Naive thymus-derived CD8-positive, alpha-beta T cell (primary cell): ENCODE measurements at regions not wholly inside any gene's neighbourhood (a gene's known extent, or its start where the extent isn't known, plus 50 kb on each side); places are given as distances from the start of the nearest gene placed in this dataset.
"Not testable (repeated sequence)": the region's sequence is repeated elsewhere in the genome, so short reads cannot be mapped to it uniquely, and the experiment has no call there.

Experiments used
- ATAC-seq, 2 donors: fragments of 150-1000 bp; cut with Tn5 transposase in 1 of 2; sonication (Bioruptor Pico), chemical (Tn5 transposase) in 1 of 2; 1 replicate in 1 of 2; 2 replicates in 1 of 2; pipeline ENCODE4 v1.10.0; 2021; ENCODE audit warnings: mild to moderate bottlenecking in 2 of 2, moderate library complexity in 2 of 2
- POLR2A ChIA-PET: fragments of 350-600 bp; sonication (Branson Sonifier 250); formaldehyde crosslinking; loops from one replicate; lab custom pipeline; 2021; ENCODE audit warnings: antibody characterized with exemption; lab: Charles Lee
- DNase-seq, 10 donors: peaks; one replicate each; pipeline versions ENCODE4 v3.0.0 to v3.0.0-alpha.2; 2020 to 2022
- H3K27ac Mint-ChIP-seq, 10 donors: one replicate each; pipeline ENCODE4 v1.8.0; 2020 to 2022; ENCODE audit warnings: mild to moderate bottlenecking in 10 of 10, mixed read lengths in 10 of 10, moderate library complexity in 4 of 10, inconsistent platforms in 1 of 10
- H3K27me3 Mint-ChIP-seq, 5 donors: one replicate each; pipeline ENCODE4 v1.8.0; 2021 to 2022; ENCODE audit warnings: mixed read lengths in 5 of 5
- H3K36me3 Mint-ChIP-seq, 3 donors: one replicate each; pipeline ENCODE4 v1.8.0; 2020 to 2022; ENCODE audit warnings: mixed read lengths in 3 of 3, mild to moderate bottlenecking in 2 of 3, inconsistent platforms in 1 of 3
- H3K4me1 Mint-ChIP-seq, 4 donors: one replicate each; pipeline ENCODE4 v1.8.0; 2021 to 2022; ENCODE audit warnings: mixed read lengths in 4 of 4
- H3K4me3 Mint-ChIP-seq, 10 donors: one replicate each; pipeline ENCODE4 v1.8.0; 2020 to 2022; ENCODE audit warnings: mild to moderate bottlenecking in 10 of 10, mixed read lengths in 10 of 10, moderate library complexity in 6 of 10, inconsistent platforms in 1 of 10
- H3K9me3 Mint-ChIP-seq, 9 donors: one replicate each; pipeline ENCODE4 v1.8.0; 2020 to 2022; ENCODE audit warnings: mixed read lengths in 9 of 9, mild to moderate bottlenecking in 3 of 9, inconsistent platforms in 1 of 9, moderate library complexity in 1 of 9

DNA sequence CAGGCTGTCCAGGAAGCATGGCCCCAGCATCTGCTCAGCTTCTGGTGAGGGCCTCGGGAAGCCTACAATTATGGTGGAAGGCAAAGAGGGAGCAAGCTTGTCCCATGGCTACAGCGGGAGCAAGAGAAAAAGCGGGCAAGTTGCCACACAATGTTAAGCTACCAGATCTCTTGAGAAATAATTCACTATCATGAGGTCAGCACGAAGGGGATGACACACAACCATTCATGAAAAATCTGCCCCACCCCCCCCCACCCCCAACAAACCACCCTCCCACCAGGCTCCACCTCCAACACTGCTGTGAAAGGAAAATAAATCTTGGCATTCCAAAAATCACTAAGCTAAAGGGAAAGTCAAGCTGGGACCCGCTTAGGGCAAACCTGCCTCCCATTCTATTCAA, 545.8 kb upstream of the NRP1 start:
- peaks cover 3 to 23% (median 5%) of the 10 kb centered on the region in 5 donors for H3K27me3 Mint-ChIP-seq
- H3K27ac Mint-ChIP-seq, result no peak overlapping the region
- H3K36me3 Mint-ChIP-seq, result no peaks in the 10 kb centered on the region
- ATAC-seq (no peak), DNase-seq (no peak)
- peaks cover 0 to 12% (median 0%) of the 10 kb centered on the region in 9 donors for H3K9me3 Mint-ChIP-seq
- POLR2A ChIA-PET, result no interaction called here
- H3K4me1 Mint-ChIP-seq, result no peaks in the 10 kb centered on the region
- H3K4me3 Mint-ChIP-seq, result no peak overlapping the region

DNA sequence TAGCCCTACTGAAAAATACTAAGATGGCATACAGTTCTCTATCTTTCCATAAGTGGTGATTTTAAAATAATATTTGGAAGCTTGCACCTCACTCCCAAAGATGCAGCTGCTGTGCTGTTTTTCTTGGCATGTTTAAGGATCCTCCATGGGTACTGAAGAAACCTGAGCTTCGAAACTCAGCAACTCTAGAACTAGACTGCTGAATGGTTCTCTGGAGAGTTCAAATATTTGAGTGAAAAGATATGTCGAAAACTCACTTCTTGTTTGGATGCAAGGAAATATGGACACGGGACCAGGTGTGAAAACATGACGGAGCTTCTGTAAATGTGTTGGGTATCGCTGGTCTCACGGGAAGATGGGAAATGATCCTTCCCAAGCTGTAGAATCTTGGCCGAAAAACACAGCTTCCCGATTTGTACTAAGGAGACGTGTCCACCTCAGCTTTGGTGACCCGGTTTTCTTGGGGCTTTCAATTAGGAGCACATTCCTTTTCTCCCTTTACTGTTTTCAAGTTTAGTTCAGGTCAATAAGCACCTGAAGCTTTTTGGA, 543.8 kb upstream of the NRP1 start:
- ATAC-seq (no peak), DNase-seq (no peak)
- H3K4me1 Mint-ChIP-seq, result no peaks in the 10 kb centered on the region
- no peak overlapping the region for H3K27ac Mint-ChIP-seq
- no peak overlapping the region for H3K4me3 Mint-ChIP-seq
- H3K36me3 Mint-ChIP-seq, result no peaks in the 10 kb centered on the region
- peaks cover 0 to 12% (median 0%) of the 10 kb centered on the region in 9 donors for H3K9me3 Mint-ChIP-seq
- POLR2A ChIA-PET, result no interaction called here
- peaks cover 3 to 23% (median 5%) of the 10 kb centered on the region in 5 donors for H3K27me3 Mint-ChIP-seq

DNA sequence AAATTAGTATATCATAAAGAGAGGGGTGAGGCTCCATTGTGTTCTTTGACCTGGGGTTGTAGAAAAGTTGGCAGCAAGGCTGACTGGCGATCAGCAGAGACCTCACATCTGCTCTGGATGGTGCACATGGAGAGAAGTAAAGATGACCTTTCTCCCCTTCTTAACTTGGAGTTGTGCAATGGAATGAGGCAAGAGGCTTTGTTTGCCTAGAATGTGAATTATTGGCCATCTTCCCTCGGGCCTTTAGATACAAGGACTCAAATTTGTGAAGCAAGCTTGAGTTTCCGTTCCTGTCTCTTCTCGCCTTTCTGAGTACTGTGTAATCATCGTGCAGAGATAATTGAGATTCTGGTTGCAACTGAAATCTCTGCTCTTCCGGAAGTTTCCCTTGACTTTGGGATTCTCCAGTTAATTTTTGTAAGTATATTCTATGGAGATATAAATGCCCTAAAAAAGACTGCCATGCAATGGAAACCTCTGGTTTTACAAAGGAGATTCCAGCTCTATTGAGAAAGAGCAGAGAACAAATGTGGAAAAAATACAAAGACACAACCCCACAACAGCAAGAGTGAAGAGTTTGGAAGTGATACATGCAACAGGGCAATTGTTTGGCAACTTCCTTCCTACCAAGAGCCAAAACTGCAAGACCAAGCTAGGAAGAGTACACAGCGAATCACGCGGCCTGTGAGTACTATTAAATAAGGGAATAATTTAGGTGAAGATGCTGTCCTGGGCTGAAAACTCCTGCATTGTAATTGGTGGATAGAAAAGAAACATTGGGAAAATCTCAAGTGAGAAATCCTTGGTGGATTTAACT, 542.3 kb upstream of the NRP1 start:
- H3K9me3 Mint-ChIP-seq, result peaks cover 0 to 12% (median 0%) of the 10 kb centered on the region in 9 donors
- H3K36me3 Mint-ChIP-seq, result no peaks in the 10 kb centered on the region
- POLR2A ChIA-PET, result no interaction called here

DNA sequence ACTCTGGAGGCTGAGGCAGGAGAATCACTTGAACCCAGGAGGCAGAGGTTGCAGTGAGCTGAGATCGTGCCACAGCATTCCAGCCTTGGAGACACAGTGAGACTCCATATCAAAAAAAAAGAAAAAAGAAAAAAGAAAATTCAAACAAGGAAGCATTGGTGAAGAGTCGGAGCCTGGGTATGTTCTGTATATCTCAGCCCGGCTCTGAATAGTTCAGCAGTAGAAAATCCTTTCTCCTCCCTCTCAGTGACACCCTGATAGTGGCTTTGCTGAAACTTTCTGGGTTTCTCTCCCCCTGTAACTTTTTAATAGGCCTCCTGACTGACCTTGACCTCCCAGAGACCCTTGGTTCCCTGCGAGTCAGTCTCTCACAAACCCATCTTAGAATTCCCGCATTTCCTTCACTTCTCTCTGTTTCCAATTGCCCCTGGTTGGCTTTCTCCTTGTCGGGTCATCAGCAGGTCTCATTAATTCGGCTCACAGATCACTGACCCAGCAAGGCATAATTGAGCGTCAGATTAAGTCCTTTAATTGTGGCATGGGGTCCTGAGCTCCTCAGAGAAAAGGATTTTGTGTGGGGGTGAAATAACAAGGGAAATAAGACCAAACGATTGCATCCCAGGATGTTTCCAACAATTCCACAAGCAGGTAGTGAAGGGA, 541.6 kb upstream of the NRP1 start:
- Mint-ChIP-seq H3K9me3 (peaks cover 0 to 5% (median 0%) of the 10 kb centered on the region in 9 donors), H3K27ac (no peak overlapping the region), H3K27me3 (peaks cover 3 to 25% (median 7%) of the 10 kb centered on the region in 5 donors), H3K4me3 (no peak overlapping the region), H3K36me3 (no peaks in the 10 kb centered on the region), H3K4me1 (peaks cover 0 to 4% (median under 1%) of the 10 kb centered on the region in 4 donors)
- DNase-seq, result no peak
- POLR2A ChIA-PET, result no interaction called here
- ATAC-seq, result no peak

More for the DNA sequence above, 542.3 kb upstream of the NRP1 start:
- ATAC-seq (no peak), DNase-seq (no peak)
- Mint-ChIP-seq H3K27ac (no peak overlapping the region), H3K27me3 (peaks cover 3 to 23% (median 5%) of the 10 kb centered on the region in 5 donors), H3K4me3 (no peak overlapping the region), H3K4me1 (no peaks in the 10 kb centered on the region)

DNA sequence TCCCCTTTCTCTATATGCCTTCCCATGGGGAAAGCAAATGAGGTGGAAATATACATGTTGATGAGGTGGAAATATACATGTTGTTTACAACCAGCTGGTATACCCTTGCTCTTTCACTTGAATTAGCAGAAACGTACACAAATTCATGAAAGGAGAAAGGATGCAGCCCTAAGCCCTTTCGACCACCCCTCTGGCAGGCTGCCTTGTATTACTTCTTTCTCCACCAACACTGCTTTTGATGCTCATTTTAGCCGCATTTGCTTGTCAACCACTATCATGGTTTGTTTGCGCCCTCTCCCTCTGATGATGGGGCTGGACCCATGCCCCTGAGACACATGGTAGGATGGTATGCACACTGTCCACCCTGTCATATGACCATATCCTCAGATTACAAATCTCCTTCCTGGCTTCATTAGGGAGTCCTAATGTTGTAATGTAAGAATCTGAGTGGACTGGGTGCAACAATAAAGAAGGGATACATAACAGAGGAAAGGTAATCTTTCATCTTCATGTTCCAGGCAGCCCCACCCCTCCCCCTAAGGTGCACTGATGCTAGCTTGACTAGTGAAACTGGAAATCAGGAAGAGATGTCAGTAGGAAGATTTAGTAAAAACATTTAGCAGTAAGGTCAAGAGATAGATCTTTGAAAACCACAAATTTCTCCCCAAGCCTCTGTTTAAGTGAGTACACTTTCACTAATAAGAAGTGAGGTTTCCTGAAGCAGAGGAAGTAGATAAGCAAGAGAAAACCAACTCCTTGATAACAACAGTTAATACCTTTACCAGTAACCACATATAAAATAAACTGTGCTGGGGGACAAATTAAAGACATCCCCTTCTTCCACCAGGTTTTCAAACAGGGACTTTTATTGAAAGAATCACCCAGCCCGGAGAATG, 536.8 kb upstream of the NRP1 start:
- peaks cover 0 to 1% (median 0%) of the 10 kb centered on the region in 9 donors for H3K9me3 Mint-ChIP-seq
- POLR2A ChIA-PET, result no interaction called here
- no peak overlapping the region for H3K27ac Mint-ChIP-seq
- ATAC-seq (no peak), DNase-seq (no peak)
- peaks cover 4 to 34% (median 13%) of the 10 kb centered on the region in 5 donors for H3K27me3 Mint-ChIP-seq
- H3K4me1 Mint-ChIP-seq, result peaks cover 0 to 6% (median under 1%) of the 10 kb centered on the region in 4 donors
- H3K36me3 Mint-ChIP-seq, result no peaks in the 10 kb centered on the region
- H3K4me3 Mint-ChIP-seq, result no peak overlapping the region

DNA sequence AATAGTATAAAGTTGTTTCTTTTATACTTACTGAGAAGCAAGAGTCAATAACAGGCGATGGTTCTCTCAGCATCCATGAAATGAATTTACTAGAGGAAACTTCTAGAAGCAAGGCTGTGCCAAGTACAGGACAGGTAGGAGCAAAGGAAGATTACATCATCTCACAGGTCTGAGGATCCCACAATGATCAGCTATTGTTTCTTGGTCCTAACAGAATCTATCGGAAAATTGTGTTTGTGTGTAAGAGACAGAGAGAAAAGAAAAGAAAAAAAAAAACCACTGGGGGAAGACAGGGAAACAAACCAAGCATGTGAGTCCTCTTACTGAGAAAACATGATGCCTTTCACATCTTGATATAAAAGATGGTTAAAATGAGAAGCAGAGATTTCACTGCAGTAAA, 535.0 kb upstream of the NRP1 start:
- POLR2A ChIA-PET, result no interaction called here
- peaks cover 0 to 6% (median under 1%) of the 10 kb centered on the region in 4 donors for H3K4me1 Mint-ChIP-seq
- no peak for ATAC-seq
- no peaks in the 10 kb centered on the region for H3K36me3 Mint-ChIP-seq
- H3K4me3 Mint-ChIP-seq, result no peak overlapping the region
- H3K9me3 Mint-ChIP-seq, result peaks cover 0 to 4% (median 0%) of the 10 kb centered on the region in 9 donors
- peaks cover 8 to 41% (median 15%) of the 10 kb centered on the region in 5 donors for H3K27me3 Mint-ChIP-seq
- H3K27ac Mint-ChIP-seq, result no peak overlapping the region
- DNase-seq, result no peak

DNA sequence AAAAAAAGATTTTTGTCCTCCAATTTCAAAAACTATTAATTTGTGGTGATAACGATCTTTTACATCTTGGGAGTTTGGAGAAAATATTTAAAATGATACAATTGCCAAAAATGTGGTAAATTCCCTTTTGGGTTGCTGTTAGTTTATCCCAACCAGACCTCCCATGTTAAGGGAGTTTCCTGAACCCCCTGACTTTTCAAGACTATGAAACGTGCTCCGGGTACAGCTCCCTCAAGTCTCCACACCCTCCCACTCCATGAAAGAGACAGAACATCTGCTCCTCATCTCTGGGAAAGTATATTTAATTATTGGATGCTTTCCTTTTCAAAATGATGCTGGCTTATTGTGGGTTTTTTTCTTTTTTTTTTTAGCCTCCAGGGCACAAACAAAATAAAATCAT, 534.6 kb upstream of the NRP1 start:
- Mint-ChIP-seq H3K9me3 (peaks cover 0 to 4% (median 0%) of the 10 kb centered on the region in 9 donors), H3K27ac (no peak overlapping the region), H3K4me1 (peaks cover 0 to 6% (median under 1%) of the 10 kb centered on the region in 4 donors), H3K27me3 (peaks cover 8 to 41% (median 15%) of the 10 kb centered on the region in 5 donors), H3K4me3 (no peak overlapping the region), H3K36me3 (no peaks in the 10 kb centered on the region)
- no peak for DNase-seq
- no peak for ATAC-seq
- POLR2A ChIA-PET, result no interaction called here

DNA sequence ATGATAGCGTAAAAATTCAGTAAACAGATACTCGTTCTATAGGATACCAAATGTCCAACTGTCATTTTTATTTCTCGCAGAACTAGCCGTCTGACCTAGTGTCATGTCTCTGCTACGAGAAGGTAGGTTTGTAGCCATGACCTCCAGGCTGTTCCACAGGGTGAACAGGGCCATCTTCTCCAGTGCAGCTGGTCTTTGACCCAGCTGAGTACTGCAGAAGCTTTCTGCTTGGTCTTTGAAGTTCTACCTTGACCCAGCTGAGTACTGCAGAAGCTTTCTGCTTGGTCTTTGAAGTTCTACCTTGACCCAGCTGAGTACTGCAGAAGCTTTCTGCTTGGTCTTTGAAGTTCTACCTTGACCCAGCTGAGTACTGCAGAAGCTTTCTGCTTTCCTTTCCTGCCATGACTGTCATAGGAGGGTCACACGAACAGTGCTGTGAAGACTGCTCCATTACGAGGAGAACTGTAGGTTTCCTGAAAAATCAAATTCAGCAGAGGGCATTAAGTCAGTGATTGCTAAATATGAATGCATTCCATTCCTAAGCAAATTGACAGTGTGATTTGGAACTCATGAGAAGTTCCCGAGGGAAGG, 532.8 kb upstream of the NRP1 start:
- H3K9me3 Mint-ChIP-seq, ATAC-seq, DNase-seq, POLR2A ChIA-PET, H3K4me1 Mint-ChIP-seq, H3K36me3 Mint-ChIP-seq, H3K27ac Mint-ChIP-seq, H3K4me3 Mint-ChIP-seq: not testable (repeated sequence)
- peaks cover 8 to 41% (median 15%) of the 10 kb centered on the region in 5 donors for H3K27me3 Mint-ChIP-seq

DNA sequence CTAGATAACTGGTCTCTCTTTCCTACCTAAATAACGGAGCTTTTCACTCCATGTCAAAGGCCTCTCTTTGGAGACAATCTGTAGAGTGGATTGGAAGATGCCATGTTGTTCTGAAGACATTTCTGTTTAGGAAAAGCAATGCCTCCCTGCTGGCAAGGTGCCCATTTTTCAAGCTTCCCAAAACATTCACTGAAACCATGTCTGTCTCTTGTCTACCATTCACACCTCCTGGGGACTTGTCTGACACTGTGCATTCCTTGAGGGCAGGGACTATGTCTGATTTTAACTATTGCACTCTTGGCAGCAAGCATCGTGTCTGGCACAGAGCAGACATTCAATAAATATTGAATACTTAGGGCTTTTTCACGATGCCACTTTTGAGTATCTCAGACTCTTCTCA, 528.9 kb upstream of the NRP1 start:
- H3K9me3 Mint-ChIP-seq, result peaks cover 0 to 2% (median 0%) of the 10 kb centered on the region in 9 donors
- no peaks in the 10 kb centered on the region for H3K36me3 Mint-ChIP-seq
- no peak overlapping the region for H3K27ac Mint-ChIP-seq
- ATAC-seq (no peak), DNase-seq (no peak)
- H3K4me3 Mint-ChIP-seq, result no peak overlapping the region
- H3K27me3 Mint-ChIP-seq, result peaks cover 4 to 25% (median 8%) of the 10 kb centered on the region in 5 donors
- POLR2A ChIA-PET, result no interaction called here
- H3K4me1 Mint-ChIP-seq, result no peaks in the 10 kb centered on the region

DNA sequence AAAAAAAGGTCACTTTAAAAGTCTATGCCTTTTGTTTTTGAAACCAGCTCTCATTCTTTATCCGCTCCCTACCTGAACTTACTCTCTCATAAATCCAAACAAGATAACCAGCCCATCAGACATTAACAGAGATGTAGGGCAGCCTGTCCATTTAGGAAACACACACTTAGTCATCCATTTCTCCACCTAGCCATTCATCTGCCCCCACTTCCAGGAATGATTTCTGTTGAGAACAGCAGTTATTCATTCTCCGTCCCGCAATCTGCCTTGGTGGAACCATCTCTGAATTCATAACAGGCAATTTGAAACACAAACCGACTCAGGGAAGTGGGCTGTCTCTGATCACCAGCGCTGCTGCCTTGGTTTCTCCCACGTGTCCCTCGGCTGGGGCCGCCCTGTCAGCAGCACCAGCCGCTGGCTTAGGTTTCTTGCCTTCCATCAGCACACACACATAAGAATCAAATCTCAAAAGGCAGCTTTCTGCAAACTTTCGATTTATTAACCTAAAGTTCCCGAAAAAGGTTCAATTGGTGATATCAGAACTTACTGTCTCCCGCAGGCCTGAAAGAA, 528.2 kb upstream of the NRP1 start:
- no peak for ATAC-seq
- Mint-ChIP-seq H3K9me3 (peaks cover 0 to 2% (median 0%) of the 10 kb centered on the region in 9 donors), H3K27me3 (peaks cover 4 to 25% (median 6%) of the 10 kb centered on the region in 5 donors), H3K4me3 (no peak overlapping the region), H3K4me1 (no peaks in the 10 kb centered on the region), H3K36me3 (no peaks in the 10 kb centered on the region), H3K27ac (peak overlapping the region in 2 of 10 donors; percentile 8 to 12)
- no peak for DNase-seq
- POLR2A ChIA-PET, result no interaction called here

DNA sequence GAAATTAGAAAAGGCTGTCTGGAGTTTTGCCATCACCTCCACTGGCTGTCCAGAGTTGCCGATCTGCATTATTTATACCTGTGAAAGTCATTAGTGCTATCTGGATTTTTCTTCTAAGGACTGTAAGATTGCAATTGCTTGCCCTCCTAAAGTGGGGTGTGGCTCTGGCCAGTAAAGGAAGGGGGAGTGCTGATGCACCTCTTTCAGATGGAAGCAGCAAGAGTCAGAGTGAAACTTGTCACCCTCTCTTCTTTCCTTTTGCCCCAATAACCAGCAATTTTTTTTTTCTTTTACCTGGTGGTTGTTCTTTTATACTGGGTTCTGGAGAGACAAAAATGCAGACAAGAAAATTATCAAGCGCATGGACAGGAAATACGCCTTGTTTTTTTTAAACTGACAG, 527.4 kb upstream of the NRP1 start:
- H3K4me1 Mint-ChIP-seq, result no peaks in the 10 kb centered on the region
- no peaks in the 10 kb centered on the region for H3K36me3 Mint-ChIP-seq
- peaks cover 0 to 2% (median 0%) of the 10 kb centered on the region in 9 donors for H3K9me3 Mint-ChIP-seq
- no peak overlapping the region for H3K4me3 Mint-ChIP-seq
- POLR2A ChIA-PET, result no interaction called here
- peaks cover 3 to 25% (median 6%) of the 10 kb centered on the region in 5 donors for H3K27me3 Mint-ChIP-seq
- no peak for DNase-seq
- no peak overlapping the region for H3K27ac Mint-ChIP-seq
- no peak for ATAC-seq
